Stimulated activated CD4-positive, alpha-beta T cell treated with anti-CD3 and anti-CD28 coated beads, Interleukin-4, amount 100 ng/mL, for 24 hours (primary cell): ENCODE measurements at regions not wholly inside any gene's neighbourhood (a gene's known extent, or its start where the extent isn't known, plus 50 kb on each side); places are given as distances from the start of the nearest gene placed in this dataset.

Source experiments
- DNase-seq: peaks from one replicate; pipeline ENCODE4 v3.0.0-alpha.2; 2020

- no peak for DNase-seq
Observed at GRCh38 chr15:94924971-94925598, 693.7 kb downstream of the MCTP2 start.

- no peak for DNase-seq
Observed at GRCh38 chr15:94925680-94926079, 694.3 kb downstream of the MCTP2 start.

GRCh38 chr15:94927003-94927402 lies 695.6 kb downstream of the MCTP2 start:
- DNase-seq: no peak

- DNase-seq: no peak
Observed at GRCh38 chr15:94929282-94929681, 697.9 kb downstream of the MCTP2 start.

- DNase-seq: no peak
Observed at GRCh38 chr15:94930441-94930840, 699.1 kb downstream of the MCTP2 start.

GRCh38 chr15:94930960-94931359 lies 699.6 kb downstream of the MCTP2 start:
- DNase-seq: no peak

GRCh38 chr15:94934440-94934839 lies 703.1 kb downstream of the MCTP2 start:
- DNase-seq: no peak

GRCh38 chr15:94937242-94937641 lies 705.9 kb downstream of the MCTP2 start:
- no peak for DNase-seq

GRCh38 chr15:94943888-94944287 lies 712.5 kb downstream of the MCTP2 start:
- DNase-seq: no peak

GRCh38 chr15:94951538-94951937 lies 720.2 kb downstream of the MCTP2 start:
- no peak for DNase-seq

GRCh38 chr15:94963953-94964352 lies 732.6 kb downstream of the MCTP2 start:
- DNase-seq: no peak

GRCh38 chr15:94965593-94965992 lies 734.2 kb downstream of the MCTP2 start:
- DNase-seq: no peak

GRCh38 chr15:94968133-94968532 lies 736.8 kb downstream of the MCTP2 start:
- no peak for DNase-seq

GRCh38 chr15:94970096-94970495 lies 738.7 kb downstream of the MCTP2 start:
- DNase-seq: no peak

- no peak for DNase-seq
Observed at GRCh38 chr15:94970802-94971201, 739.4 kb downstream of the MCTP2 start.

- DNase-seq: no peak
Observed at GRCh38 chr15:94972314-94972713, 741.0 kb downstream of the MCTP2 start.

GRCh38 chr15:94987085-94987484 lies 755.7 kb downstream of the MCTP2 start:
- no peak for DNase-seq

GRCh38 chr15:94991718-94992117 lies 760.4 kb downstream of the MCTP2 start:
- no peak for DNase-seq

- no peak for DNase-seq
Observed at GRCh38 chr15:95009635-95010034, 778.3 kb downstream of the MCTP2 start.

- DNase-seq: no peak
Observed at GRCh38 chr15:95013381-95013780, 782.0 kb downstream of the MCTP2 start.

- DNase-seq: no peak
Observed at GRCh38 chr15:95016511-95017229, 785.3 kb downstream of the MCTP2 start.

GRCh38 chr15:95017666-95018328 lies 786.4 kb downstream of the MCTP2 start:
- no peak for DNase-seq

- no peak for DNase-seq
Observed at GRCh38 chr15:95018888-95019545, 787.7 kb downstream of the MCTP2 start.

GRCh38 chr15:95019907-95020306 lies 788.5 kb downstream of the MCTP2 start:
- no peak for DNase-seq
